HepG2 (cell line): ENCODE measurements at regions not wholly inside any gene's neighbourhood (a gene's known extent, or its start where the extent isn't known, plus 50 kb on each side); places are given as distances from the start of the nearest gene placed in this dataset.
"Not testable (repeated sequence)": the region's sequence is repeated elsewhere in the genome, so short reads cannot be mapped to it uniquely, and the experiment has no call there.

ENCODE experiments used
- ATAC-seq: fragments of 200-7000 bp; cut with Tn5 transposase; 3 replicates; pipeline ENCODE4 v1.9.1; 2020; ENCODE audit warnings: mild to moderate bottlenecking, moderate library complexity
- BruUV-seq: library from RNA; stranded (reverse); fragments of 400-500 nt; replicated peaks from 2 replicates; lab custom pipeline; 2021; lab: Mats Ljungman, UMichigan
- CTCF ChIA-PET: fragments of 300-600 bp; formaldehyde crosslinking; extraction: SDS; loops from one replicate; lab custom pipeline; 2021; ENCODE audit warnings: low total read pairs, inconsistent platforms, low intra/inter-chr PET ratio; lab: Yijun Ruan, JAX
- POLR2A ChIA-PET: fragments of 350-600 bp; sonication (Branson Sonifier 250); formaldehyde crosslinking; loops from one replicate; lab custom pipeline; 2020; ENCODE audit warnings: antibody characterized with exemption, inconsistent platforms; lab: Yijun Ruan, JAX
- DNase-seq: peaks from one replicate; pipeline ENCODE4 v3.0.0-alpha.2; 2015; ENCODE audit warnings: low spot score
- FAIRE-seq: peaks from 3 replicates; lab custom pipeline; 2011; peaks lifted over from hg19 to GRCh38; lab: Jason Lieb, UNC
- H2AFZ ChIP-seq: one replicate; pipeline ENCODE4 v1.6.1; 2011; ENCODE audit warnings: low read length, inconsistent platforms
- H3K27ac ChIP-seq: fragments of 300-600 bp; 3 replicates; pipeline ENCODE4 v1.8.0; 2011; ENCODE audit warnings: mixed run types, mild to moderate bottlenecking, mixed read lengths, low read length, inconsistent platforms; ENCODE audit not compliant: insufficient read depth; ENCODE audit errors: extremely low read length
- H3K27me3 ChIP-seq, 2 experiments: fragments of 200-600 bp in 1 of 2; 2 replicates in 1 of 2; 3 replicates in 1 of 2; pipeline versions ENCODE4 v1.6.0 to v1.8.0; 2011; ENCODE audit warnings: low read length in 2 of 2, mild to moderate bottlenecking in 2 of 2, moderate library complexity in 2 of 2, inconsistent platforms in 1 of 2; ENCODE audit not compliant: insufficient read depth in 2 of 2, control insufficient read depth in 1 of 2
- H3K36me3 ChIP-seq, 2 experiments: fragments of 200-600 bp in 1 of 2; replicated peaks in 1 of 2; 2 replicates in 1 of 2; 3 replicates in 1 of 2; pipeline versions ENCODE4 v1.5.1 to v1.8.0; 2011; ENCODE audit warnings: low read length in 2 of 2, inconsistent platforms in 1 of 2; ENCODE audit not compliant: insufficient read depth in 2 of 2, control insufficient read depth in 1 of 2
- H3K4me1 ChIP-seq: 2 replicates; pipeline ENCODE4 v1.5.1; 2012; ENCODE audit warnings: low read length, inconsistent platforms; ENCODE audit not compliant: insufficient read depth
- H3K4me2 ChIP-seq: 2 replicates; pipeline ENCODE4 v1.6.0; 2011; ENCODE audit warnings: low read depth, low read length, inconsistent platforms
- H3K4me3 ChIP-seq, 3 experiments: fragments of 200-600 bp in 1 of 3; sonication (generic), shearing (Covaris generic) in 1 of 3; replicated peaks in 1 of 3; 2 replicates each; pipeline ENCODE4 v1.5.1; 2011 to 2016; ENCODE audit warnings: low read length in 3 of 3, inconsistent platforms in 2 of 3, low read depth in 2 of 3, mild to moderate bottlenecking in 2 of 3, control low read depth in 1 of 3, mixed read lengths in 1 of 3; ENCODE audit not compliant: insufficient read depth in 1 of 3
- H3K79me2 ChIP-seq: one replicate; pipeline ENCODE4 v1.6.1; 2011; ENCODE audit warnings: low read length, inconsistent platforms; ENCODE audit not compliant: insufficient read depth
- H3K9ac ChIP-seq: 2 replicates; pipeline ENCODE4 v1.6.0; 2011; ENCODE audit warnings: mild to moderate bottlenecking, low read depth, low read length, inconsistent platforms; ENCODE audit not compliant: insufficient read depth
- H3K9me3 ChIP-seq: 2 replicates; pipeline ENCODE4 v1.5.1; 2012; ENCODE audit warnings: mild to moderate bottlenecking, low read length
- H4K20me1 ChIP-seq: 2 replicates; pipeline ENCODE4 v1.6.0; 2011; ENCODE audit warnings: inconsistent platforms, mild to moderate bottlenecking, low read length, moderate library complexity; ENCODE audit not compliant: insufficient read depth
- WGBS: methylation state at CpG from one replicate; pipeline ENCODE4 v1.1.6; 2017; ENCODE audit warnings: low lambda C conversion rate; 5-methylcytosine and 5-hydroxymethylcytosine counted together
- in situ Hi-C: cut with HindIII; loops from 2 replicates; pipeline ENCODE4 v1.10.0; 2017; ENCODE audit warnings: low pct_unique_long_range_greater_than_20kb; ENCODE audit not compliant: extremely low pct_ligation_motif_present
- intact Hi-C: fragments of 100-400 bp; cut with micrococcal nuclease; formaldehyde crosslinking; loops from one replicate; pipeline ENCODE4 v1.10.0; 2022; ENCODE audit not compliant: unreplicated experiment

DNA sequence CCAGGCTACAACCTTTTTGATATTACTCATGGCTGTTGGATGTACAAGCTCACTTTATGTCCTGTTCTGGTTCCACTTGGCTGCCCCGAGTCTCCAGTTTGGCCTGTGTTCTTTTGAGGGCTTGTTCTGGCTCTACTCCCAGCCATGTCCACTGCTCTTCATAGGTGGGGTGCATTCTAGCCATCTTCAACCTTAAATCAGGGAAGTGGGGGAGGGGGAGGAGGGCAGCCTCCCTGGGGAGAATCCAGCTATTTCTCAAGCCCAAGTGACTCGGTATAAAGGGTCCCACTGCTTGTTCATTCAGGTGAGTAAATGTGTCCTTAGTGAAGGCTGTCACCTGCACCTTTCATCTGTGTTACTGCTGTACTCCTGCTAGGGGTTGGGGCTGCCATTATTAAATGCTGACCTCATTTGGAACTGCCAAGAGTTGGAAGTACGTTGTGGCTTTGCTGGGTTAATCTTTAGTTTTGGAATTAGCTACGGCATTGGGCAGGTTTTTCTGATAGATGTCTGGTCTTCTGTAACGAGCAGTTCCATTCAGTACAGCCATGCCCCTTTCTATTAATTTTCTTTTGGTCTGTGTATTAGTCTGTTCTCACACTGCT, 255.8 kb downstream of the GOLGA6L6 start:
- ATAC-seq, in situ Hi-C loops: not testable (repeated sequence)

DNA sequence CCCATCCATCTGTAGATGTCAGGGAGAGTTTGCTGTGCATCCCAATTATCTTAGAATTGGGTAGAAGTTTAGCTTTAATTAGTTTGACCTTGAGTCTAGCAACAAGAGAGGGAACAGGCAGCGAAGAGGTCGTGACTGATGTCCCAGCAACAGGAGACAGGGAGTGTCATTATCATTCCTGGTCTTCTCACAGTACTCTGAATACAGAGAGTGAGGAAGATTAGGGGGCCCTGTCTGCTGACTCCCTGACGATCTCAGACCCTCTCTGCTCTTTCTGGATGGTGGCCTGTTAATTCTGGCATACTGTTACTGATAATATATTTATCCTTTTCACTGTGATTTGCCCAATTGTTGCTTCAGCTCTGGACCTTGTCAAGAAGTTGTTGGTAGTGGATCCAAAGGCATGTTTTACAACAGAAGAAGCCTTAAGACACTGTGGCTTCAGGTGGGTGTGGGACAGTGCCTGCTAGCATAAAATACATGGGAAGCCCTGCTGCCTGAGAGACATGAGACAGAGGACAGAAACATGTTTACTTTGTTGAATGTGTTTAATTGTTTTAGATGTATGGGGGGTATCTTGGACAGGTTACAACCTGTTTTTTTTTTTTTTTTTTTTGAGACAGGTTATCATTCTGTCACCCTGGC, 256.6 kb downstream of the GOLGA6L6 start:
- BruUV-seq: not testable (repeated sequence)

More for the DNA sequence above, 255.8 kb downstream of the GOLGA6L6 start:
- H3K4me3 ChIP-seq, POLR2A ChIA-PET, H3K9ac ChIP-seq, CTCF ChIA-PET, H2AFZ ChIP-seq, DNase-seq, H3K27me3 ChIP-seq, FAIRE-seq, H3K4me1 ChIP-seq, intact Hi-C loops, H3K79me2 ChIP-seq, H3K27ac ChIP-seq, BruUV-seq, H4K20me1 ChIP-seq, H3K4me2 ChIP-seq, H3K36me3 ChIP-seq: not testable (repeated sequence)
- peaks cover 12% of the 10 kb centered on the region; the same call in 1 of the 2 replicates for H3K9me3 ChIP-seq
- WGBS: 2% methylated on average over 5 of the region's 5 CpGs

DNA sequence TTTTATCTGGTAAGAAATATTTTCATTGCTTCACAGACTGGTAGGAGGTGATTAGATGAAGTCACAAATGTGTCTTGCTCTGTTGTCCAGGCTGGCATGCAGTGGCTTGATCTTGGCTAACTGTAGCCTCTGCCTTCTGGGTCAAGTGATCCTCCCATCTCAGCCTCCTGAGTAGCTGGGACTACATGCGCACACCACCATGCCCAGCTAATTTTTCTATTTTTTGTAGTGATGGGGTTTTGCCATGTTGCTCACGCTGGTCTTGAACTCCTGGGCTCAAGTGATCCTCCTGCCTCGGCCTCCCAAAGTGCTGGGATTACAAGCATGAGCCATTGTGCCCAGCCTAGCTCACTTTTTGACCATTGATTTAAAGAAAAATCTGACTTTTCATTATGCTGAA, 257.9 kb downstream of the GOLGA6L6 start:
- H3K9ac ChIP-seq, FAIRE-seq, in situ Hi-C loops, CTCF ChIA-PET, H3K36me3 ChIP-seq, DNase-seq, H3K4me2 ChIP-seq, H3K79me2 ChIP-seq, intact Hi-C loops, H2AFZ ChIP-seq, H3K27ac ChIP-seq, BruUV-seq, H4K20me1 ChIP-seq, ATAC-seq, POLR2A ChIA-PET, H3K27me3 ChIP-seq, H3K4me3 ChIP-seq, H3K4me1 ChIP-seq: not testable (repeated sequence)
- peaks cover 13% of the 10 kb centered on the region; the same call in 1 of the 2 replicates for H3K9me3 ChIP-seq
- 36% methylated on average over 3 of the region's 3 CpGs for WGBS

More for the DNA sequence above, 256.6 kb downstream of the GOLGA6L6 start:
- H3K4me3 ChIP-seq, intact Hi-C loops, H2AFZ ChIP-seq, DNase-seq, H3K4me2 ChIP-seq, FAIRE-seq, POLR2A ChIA-PET, H3K36me3 ChIP-seq, H3K4me1 ChIP-seq, CTCF ChIA-PET, H3K27ac ChIP-seq, H3K79me2 ChIP-seq, in situ Hi-C loops, H3K27me3 ChIP-seq, ATAC-seq, H4K20me1 ChIP-seq, H3K9ac ChIP-seq: not testable (repeated sequence)
- WGBS: 2% methylated on average over 3 of the region's 3 CpGs
- H3K9me3 ChIP-seq: peaks cover 13% of the 10 kb centered on the region; the same call in 1 of the 2 replicates

DNA sequence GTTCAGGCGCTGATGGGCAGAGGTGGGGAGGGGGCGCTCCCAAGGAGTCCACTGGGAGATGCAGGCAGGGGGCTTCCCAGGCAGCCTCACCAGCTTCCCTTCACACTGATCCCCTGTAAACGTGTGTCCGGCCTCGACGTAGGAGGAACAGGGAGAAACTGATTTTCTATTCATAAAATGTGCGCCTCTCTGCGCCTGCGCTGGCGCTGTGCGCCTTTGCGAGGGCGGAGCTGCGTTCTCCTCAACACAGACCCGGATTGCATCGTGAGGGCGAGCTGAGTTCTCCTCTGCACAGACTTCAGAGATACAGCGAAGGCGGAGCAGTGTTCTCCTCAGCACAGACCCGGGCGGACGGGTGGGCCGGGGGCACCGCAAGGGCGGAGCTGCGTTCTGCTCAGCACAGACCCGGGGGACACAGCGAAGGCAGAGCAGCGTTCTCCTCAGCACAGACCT, 259.1 kb downstream of the GOLGA6L6 start:
- H3K27ac ChIP-seq, H3K4me3 ChIP-seq, POLR2A ChIA-PET, H3K9ac ChIP-seq, H3K4me1 ChIP-seq, H3K79me2 ChIP-seq, intact Hi-C loops, H3K4me2 ChIP-seq, H2AFZ ChIP-seq, DNase-seq, H3K27me3 ChIP-seq, CTCF ChIA-PET, in situ Hi-C loops, H3K36me3 ChIP-seq, H4K20me1 ChIP-seq, FAIRE-seq, BruUV-seq, ATAC-seq: not testable (repeated sequence)
- WGBS: 69% methylated on average over 28 of the region's 29 CpGs
- peaks cover 13% of the 10 kb centered on the region; the same call in 1 of the 2 replicates for H3K9me3 ChIP-seq
